ENCODE measurements at regions not wholly inside any gene's neighbourhood (a gene's known extent, or its start where the extent isn't known, plus 50 kb on each side); places are given as distances from the start of the nearest gene placed in this dataset.

DNA sequence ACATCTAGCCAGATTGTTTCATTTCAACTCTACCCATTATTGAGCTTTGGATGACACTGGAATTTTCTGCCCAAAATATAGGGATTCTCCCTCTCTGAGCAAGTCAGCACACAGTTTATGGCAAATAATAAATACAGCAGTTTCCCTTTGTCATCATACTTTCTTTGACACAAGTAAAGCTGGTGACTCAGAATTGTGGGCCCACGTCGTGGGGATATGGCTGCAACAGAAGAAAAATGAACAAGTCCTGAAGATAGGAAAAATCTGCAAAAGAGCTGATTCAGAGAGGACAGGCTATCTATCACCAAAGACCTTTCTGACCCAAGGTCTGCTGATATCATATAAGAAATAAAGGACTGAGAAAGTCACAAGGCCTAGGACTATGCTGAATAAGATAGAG, 236.3 kb upstream of the ZC3H12C start:
- Histone ChIP-seq H3K36me3 (replicated peaks in 1 of 2; ENCODE audit: control insufficient read depth in 1 of 2, insufficient read depth in 2 of 2, low read length in 2 of 2) (no peaks in the 10 kb centered on the region), H2AFZ (ENCODE audit: low read length) (no peak overlapping the region), H3K4me3 (replicated peaks in 1 of 3; ENCODE audit: insufficient read depth in 1 of 3, low read depth in 2 of 3, low read length in 3 of 3) (no peak overlapping the region), H3K4me1 (ENCODE audit: insufficient read depth, low read length) (no peaks in the 10 kb centered on the region), H3K9ac (ENCODE audit: insufficient read depth, low read depth, low read length) (no peak overlapping the region), H3K4me2 (ENCODE audit: low read depth, low read length) (no peak overlapping the region), H3K9me3 (ENCODE audit: low read length) (no peaks in the 10 kb centered on the region), H4K20me1 (ENCODE audit: insufficient read depth, low read length) (no peaks in the 10 kb centered on the region), H3K27ac (ENCODE audit: extremely low read length, insufficient read depth, low read length) (no peak overlapping the region), H3K27me3 (ENCODE audit: control insufficient read depth in 1 of 2, insufficient read depth in 2 of 2, low read length in 2 of 2) (no peaks in the 10 kb centered on the region), H3K79me2 (ENCODE audit: insufficient read depth, low read length) (no peaks in the 10 kb centered on the region)
- DNase-seq (ENCODE audit: low spot score) (no peak), FAIRE-seq (no peak), ATAC-seq (no peak)
- BruUV-seq (replicated peaks), result no TSS peak
- CTCF ChIA-PET (ENCODE audit: low intra/inter-chr PET ratio, low total read pairs), result no interaction called here
- in situ Hi-C loops (cut with HindIII; ENCODE audit: extremely low pct_ligation_motif_present, low pct_unique_long_range_greater_than_20kb), result no loop called here
- POLR2A ChIA-PET, result no interaction called here
- no peak for TF ChIP-seq HDAC6 (IDR thresholded peaks at IDR 0.05; ENCODE audit: low read depth, low read length)
- TF ChIP-seq ZSCAN31 (CRISPR knock-in tag; IDR thresholded peaks at IDR 0.05; ENCODE audit: low read depth), result no peak
- no peak for TF ChIP-seq KDM4B (CRISPR knock-in tag; IDR thresholded peaks at IDR 0.05)
- TF ChIP-seq FOXM1 (CRISPR knock-in tag; IDR thresholded peaks at IDR 0.05), result no peak
- intact Hi-C loops (cut with micrococcal nuclease; ENCODE audit: unreplicated experiment), result no loop called here
- 2% methylated on average over 2 of the region's 2 CpGs for WGBS (ENCODE audit: low lambda C conversion rate)

DNA sequence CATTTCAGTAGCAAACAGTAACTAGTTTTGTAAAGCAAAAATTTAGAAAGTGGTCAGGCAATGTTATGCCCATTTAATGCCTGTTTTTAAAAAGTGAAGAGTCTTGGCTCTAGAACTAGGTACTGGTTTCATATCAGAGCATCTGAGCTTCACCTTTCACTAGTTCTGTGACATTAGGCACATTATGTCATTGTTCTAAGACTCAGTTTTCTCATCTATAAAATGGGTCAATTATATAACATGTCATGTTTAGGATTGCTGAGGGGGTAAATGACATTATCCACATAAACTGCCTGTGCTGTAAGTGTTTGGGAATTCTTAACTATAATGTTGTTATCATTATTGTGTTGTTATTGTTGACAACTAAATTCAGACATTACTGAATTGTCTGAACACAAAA, 235.6 kb upstream of the ZC3H12C start:
- Histone ChIP-seq H3K4me2 (ENCODE audit: low read depth, low read length) (no peak overlapping the region), H3K9ac (ENCODE audit: insufficient read depth, low read depth, low read length) (no peak overlapping the region), H3K4me1 (ENCODE audit: insufficient read depth, low read length) (no peaks in the 10 kb centered on the region), H3K27ac (ENCODE audit: extremely low read length, insufficient read depth, low read length) (no peak overlapping the region), H3K4me3 (replicated peaks in 1 of 3; ENCODE audit: insufficient read depth in 1 of 3, low read depth in 2 of 3, low read length in 3 of 3) (no peak overlapping the region), H3K36me3 (replicated peaks in 1 of 2; ENCODE audit: control insufficient read depth in 1 of 2, insufficient read depth in 2 of 2, low read length in 2 of 2) (no peaks in the 10 kb centered on the region), H2AFZ (ENCODE audit: low read length) (no peak overlapping the region), H3K9me3 (ENCODE audit: low read length) (no peaks in the 10 kb centered on the region), H3K27me3 (ENCODE audit: control insufficient read depth in 1 of 2, insufficient read depth in 2 of 2, low read length in 2 of 2) (no peaks in the 10 kb centered on the region), H4K20me1 (ENCODE audit: insufficient read depth, low read length) (no peaks in the 10 kb centered on the region), H3K79me2 (ENCODE audit: insufficient read depth, low read length) (no peaks in the 10 kb centered on the region)
- no TSS peak for BruUV-seq (replicated peaks)
- DNase-seq (ENCODE audit: low spot score) (no peak), ATAC-seq (no peak), FAIRE-seq (no peak)
- in situ Hi-C loops (cut with HindIII; ENCODE audit: extremely low pct_ligation_motif_present, low pct_unique_long_range_greater_than_20kb), result no loop called here
- ChIA-PET CTCF (ENCODE audit: low intra/inter-chr PET ratio, low total read pairs) (no interaction called here), POLR2A (no interaction called here)
- intact Hi-C loops (cut with micrococcal nuclease; ENCODE audit: unreplicated experiment), result no loop called here
- TF ChIP-seq ZNF839 (CRISPR knock-in tag; IDR thresholded peaks at IDR 0.05; ENCODE audit: borderline replicate concordance) (no peak), CAMTA2 (CRISPR knock-in tag; IDR thresholded peaks at IDR 0.05; ENCODE audit: borderline replicate concordance) (no peak), ZNF431 (CRISPR knock-in tag; IDR thresholded peaks at IDR 0.05; ENCODE audit: borderline replicate concordance, low read depth) (no peak), XBP1 (CRISPR knock-in tag; IDR thresholded peaks at IDR 0.05) (no peak), ZNF713 (CRISPR knock-in tag; IDR thresholded peaks at IDR 0.05) (no peak), ZNF577 (CRISPR knock-in tag; IDR thresholded peaks at IDR 0.05; ENCODE audit: borderline replicate concordance, low read depth) (no peak), ATF1 (CRISPR knock-in tag; IDR thresholded peaks at IDR 0.05) (no peak), REPIN1 (CRISPR knock-in tag; IDR thresholded peaks at IDR 0.05; ENCODE audit: borderline replicate concordance, low read depth) (no peak), ZNF143 (CRISPR knock-in tag; IDR thresholded peaks at IDR 0.05) (no peak), JDP2 (CRISPR knock-in tag; IDR thresholded peaks at IDR 0.05; ENCODE audit: borderline replicate concordance) (no peak)
- TF ChIP-seq, protein P1, sequence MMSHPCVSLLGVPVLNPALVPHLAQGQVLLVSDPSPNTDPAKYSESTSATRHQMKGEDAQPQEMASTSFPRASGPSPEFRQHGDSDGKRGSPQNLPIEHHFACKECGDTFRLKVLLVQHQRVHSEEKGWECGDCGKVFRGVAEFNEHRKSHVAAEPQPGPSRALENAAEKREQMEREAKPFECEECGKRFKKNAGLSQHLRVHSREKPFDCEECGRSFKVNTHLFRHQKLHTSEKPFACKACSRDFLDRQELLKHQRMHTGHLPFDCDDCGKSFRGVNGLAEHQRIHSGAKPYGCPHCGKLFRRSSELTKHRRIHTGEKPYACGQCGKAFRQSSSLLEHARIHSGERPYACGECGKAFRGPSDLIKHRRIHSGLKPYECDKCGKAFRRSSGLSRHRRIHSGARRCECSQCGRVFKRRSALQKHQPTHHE (CRISPR knock-in tag; IDR thresholded peaks at IDR 0.05; ENCODE audit: borderline replicate concordance), result no peak
- TF ChIP-seq, protein P2, sequence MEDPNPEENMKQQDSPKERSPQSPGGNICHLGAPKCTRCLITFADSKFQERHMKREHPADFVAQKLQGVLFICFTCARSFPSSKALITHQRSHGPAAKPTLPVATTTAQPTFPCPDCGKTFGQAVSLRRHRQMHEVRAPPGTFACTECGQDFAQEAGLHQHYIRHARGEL (CRISPR knock-in tag; IDR thresholded peaks at IDR 0.05), result no peak
- TF ChIP-seq, protein P3, sequence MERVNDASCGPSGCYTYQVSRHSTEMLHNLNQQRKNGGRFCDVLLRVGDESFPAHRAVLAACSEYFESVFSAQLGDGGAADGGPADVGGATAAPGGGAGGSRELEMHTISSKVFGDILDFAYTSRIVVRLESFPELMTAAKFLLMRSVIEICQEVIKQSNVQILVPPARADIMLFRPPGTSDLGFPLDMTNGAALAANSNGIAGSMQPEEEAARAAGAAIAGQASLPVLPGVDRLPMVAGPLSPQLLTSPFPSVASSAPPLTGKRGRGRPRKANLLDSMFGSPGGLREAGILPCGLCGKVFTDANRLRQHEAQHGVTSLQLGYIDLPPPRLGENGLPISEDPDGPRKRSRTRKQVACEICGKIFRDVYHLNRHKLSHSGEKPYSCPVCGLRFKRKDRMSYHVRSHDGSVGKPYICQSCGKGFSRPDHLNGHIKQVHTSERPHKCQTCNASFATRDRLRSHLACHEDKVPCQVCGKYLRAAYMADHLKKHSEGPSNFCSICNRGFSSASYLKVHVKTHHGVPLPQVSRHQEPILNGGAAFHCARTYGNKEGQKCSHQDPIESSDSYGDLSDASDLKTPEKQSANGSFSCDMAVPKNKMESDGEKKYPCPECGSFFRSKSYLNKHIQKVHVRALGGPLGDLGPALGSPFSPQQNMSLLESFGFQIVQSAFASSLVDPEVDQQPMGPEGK (CRISPR knock-in tag; IDR thresholded peaks at IDR 0.05), result no peak
- TF ChIP-seq, protein P4, sequence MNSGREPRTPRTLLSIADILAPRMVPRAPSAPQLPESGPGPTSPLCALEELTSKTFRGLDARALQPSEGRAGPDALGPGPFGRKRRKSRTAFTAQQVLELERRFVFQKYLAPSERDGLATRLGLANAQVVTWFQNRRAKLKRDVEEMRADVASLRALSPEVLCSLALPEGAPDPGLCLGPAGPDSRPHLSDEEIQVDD (CRISPR knock-in tag; IDR thresholded peaks at IDR 0.05; ENCODE audit: borderline replicate concordance), result no peak

All from HepG2 (cell line).